ENCODE measurements at regions not wholly inside any gene's neighbourhood (a gene's known extent, or its start where the extent isn't known, plus 50 kb on each side); places are given as distances from the start of the nearest gene placed in this dataset.

DNA sequence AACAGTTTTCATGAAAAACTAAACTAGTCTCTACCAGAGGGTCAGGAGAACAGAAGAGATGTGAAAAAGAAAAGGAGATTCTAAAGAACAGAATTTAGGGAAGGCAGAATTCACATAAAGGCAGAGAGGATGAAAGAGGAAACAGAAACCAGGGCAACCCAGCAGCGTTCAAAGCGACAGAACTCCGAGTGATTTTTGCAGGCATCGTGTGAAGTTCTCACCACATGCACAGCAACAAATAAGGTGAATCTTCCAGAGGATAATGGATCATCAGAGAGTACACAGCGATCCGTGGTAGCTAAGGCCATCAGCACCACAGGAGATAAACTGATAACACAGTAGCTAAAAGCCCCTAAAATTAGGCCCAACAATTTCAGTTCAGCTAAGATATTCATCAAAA lies 250.8 kb upstream of the THBS1 start:
- no peaks in the 10 kb centered on the region for H3K9me2 ChIP-seq (ENCODE audit: insufficient read depth, low read length)
- TF ChIP-seq EZH2 (IDR thresholded peaks at IDR 0.05; ENCODE audit: borderline replicate concordance, insufficient read depth, low read length, poor library complexity, severe bottlenecking) (no peak), POLR2AphosphoS5 (IDR thresholded peaks at IDR 0.05) (peak; percentile 47)
- TF ChIP-seq, protein P1, sequence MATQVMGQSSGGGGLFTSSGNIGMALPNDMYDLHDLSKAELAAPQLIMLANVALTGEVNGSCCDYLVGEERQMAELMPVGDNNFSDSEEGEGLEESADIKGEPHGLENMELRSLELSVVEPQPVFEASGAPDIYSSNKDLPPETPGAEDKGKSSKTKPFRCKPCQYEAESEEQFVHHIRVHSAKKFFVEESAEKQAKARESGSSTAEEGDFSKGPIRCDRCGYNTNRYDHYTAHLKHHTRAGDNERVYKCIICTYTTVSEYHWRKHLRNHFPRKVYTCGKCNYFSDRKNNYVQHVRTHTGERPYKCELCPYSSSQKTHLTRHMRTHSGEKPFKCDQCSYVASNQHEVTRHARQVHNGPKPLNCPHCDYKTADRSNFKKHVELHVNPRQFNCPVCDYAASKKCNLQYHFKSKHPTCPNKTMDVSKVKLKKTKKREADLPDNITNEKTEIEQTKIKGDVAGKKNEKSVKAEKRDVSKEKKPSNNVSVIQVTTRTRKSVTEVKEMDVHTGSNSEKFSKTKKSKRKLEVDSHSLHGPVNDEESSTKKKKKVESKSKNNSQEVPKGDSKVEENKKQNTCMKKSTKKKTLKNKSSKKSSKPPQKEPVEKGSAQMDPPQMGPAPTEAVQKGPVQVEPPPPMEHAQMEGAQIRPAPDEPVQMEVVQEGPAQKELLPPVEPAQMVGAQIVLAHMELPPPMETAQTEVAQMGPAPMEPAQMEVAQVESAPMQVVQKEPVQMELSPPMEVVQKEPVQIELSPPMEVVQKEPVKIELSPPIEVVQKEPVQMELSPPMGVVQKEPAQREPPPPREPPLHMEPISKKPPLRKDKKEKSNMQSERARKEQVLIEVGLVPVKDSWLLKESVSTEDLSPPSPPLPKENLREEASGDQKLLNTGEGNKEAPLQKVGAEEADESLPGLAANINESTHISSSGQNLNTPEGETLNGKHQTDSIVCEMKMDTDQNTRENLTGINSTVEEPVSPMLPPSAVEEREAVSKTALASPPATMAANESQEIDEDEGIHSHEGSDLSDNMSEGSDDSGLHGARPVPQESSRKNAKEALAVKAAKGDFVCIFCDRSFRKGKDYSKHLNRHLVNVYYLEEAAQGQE (IDR thresholded peaks at IDR 0.05; ENCODE audit: borderline replicate concordance), result no peak

DNA sequence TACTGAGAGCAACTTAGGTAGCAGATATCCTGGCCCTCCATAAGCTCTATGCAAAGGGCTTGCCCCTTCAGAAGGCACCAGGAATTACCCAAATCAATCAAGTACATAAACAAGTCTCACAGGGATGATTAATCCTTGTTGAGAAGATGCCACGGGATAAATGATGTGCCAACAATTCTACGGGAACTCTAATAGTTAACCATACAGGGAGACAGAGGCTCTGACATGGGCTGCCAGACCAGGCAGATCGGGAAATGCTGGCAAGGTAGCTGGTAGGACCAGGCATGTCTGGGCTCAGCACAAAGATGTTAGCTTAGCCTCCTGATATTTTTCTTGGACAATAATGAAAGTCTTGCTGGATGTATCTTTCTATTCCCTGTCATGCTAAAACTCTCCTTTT lies 249.3 kb upstream of the THBS1 start:
- H3K4me2 ChIP-seq (ENCODE audit: low read length), result no peak overlapping the region
- no peaks in the 10 kb centered on the region for H4K20me1 ChIP-seq (ENCODE audit: insufficient read depth)
- H3K4me3 ChIP-seq (ENCODE audit: low read length), result no peak overlapping the region
- no peaks in the 10 kb centered on the region for H3K9me3 ChIP-seq (ENCODE audit: low read length)
- no peaks in the 10 kb centered on the region for H3K36me3 ChIP-seq (ENCODE audit: insufficient read depth, low read length)
- no peak for TF ChIP-seq POLR2AphosphoS5 (IDR thresholded peaks at IDR 0.05)
- TF ChIP-seq, protein P2, sequence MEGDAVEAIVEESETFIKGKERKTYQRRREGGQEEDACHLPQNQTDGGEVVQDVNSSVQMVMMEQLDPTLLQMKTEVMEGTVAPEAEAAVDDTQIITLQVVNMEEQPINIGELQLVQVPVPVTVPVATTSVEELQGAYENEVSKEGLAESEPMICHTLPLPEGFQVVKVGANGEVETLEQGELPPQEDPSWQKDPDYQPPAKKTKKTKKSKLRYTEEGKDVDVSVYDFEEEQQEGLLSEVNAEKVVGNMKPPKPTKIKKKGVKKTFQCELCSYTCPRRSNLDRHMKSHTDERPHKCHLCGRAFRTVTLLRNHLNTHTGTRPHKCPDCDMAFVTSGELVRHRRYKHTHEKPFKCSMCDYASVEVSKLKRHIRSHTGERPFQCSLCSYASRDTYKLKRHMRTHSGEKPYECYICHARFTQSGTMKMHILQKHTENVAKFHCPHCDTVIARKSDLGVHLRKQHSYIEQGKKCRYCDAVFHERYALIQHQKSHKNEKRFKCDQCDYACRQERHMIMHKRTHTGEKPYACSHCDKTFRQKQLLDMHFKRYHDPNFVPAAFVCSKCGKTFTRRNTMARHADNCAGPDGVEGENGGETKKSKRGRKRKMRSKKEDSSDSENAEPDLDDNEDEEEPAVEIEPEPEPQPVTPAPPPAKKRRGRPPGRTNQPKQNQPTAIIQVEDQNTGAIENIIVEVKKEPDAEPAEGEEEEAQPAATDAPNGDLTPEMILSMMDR (IDR thresholded peaks at IDR 0.05; ENCODE audit: poor library complexity, severe bottlenecking), result no peak
- TF ChIP-seq SMC3 (conservative IDR thresholded peaks at IDR 0.05; ENCODE audit: poor library complexity), result no peak
- TF ChIP-seq, protein P1 (IDR thresholded peaks at IDR 0.05; ENCODE audit: borderline replicate concordance), result no peak
- no peak for TF ChIP-seq MXI1 (conservative IDR thresholded peaks at IDR 0.05; ENCODE audit: poor library complexity, severe bottlenecking)
- TF ChIP-seq EP300 (conservative IDR thresholded peaks at IDR 0.05; ENCODE audit: poor library complexity, severe bottlenecking), result no peak
- no peak for TF ChIP-seq EZH2 (IDR thresholded peaks at IDR 0.05; ENCODE audit: borderline replicate concordance, insufficient read depth, low read length, poor library complexity, severe bottlenecking)
- TF ChIP-seq TAF1 (IDR thresholded peaks at IDR 0.05; ENCODE audit: low read depth), result no peak
- TF ChIP-seq RAD21 (conservative IDR thresholded peaks at IDR 0.05), result no peak
- H3K27ac ChIP-seq (ENCODE audit: low read length), result no peak overlapping the region
- H3K79me2 ChIP-seq (replicated peaks; ENCODE audit: insufficient read depth, low read length), result no peaks in the 10 kb centered on the region
- no peaks in the 10 kb centered on the region for H3F3A ChIP-seq (ENCODE audit: insufficient read depth, low read length, poor library complexity, severe bottlenecking)
- no peaks in the 10 kb centered on the region for H3K27me3 ChIP-seq (ENCODE audit: insufficient read depth, low read depth, low read length)
- H3K9me2 ChIP-seq (ENCODE audit: insufficient read depth, low read length), result no peaks in the 10 kb centered on the region
- no peak overlapping the region for H3K9ac ChIP-seq (ENCODE audit: low read length)
- no peak overlapping the region for H2AFZ ChIP-seq (ENCODE audit: low read depth, low read length)

More for the DNA sequence above, 250.8 kb upstream of the THBS1 start:
- Histone ChIP-seq H3K27ac (ENCODE audit: low read length) (peak overlapping the region; percentile 14), H3F3A (ENCODE audit: insufficient read depth, low read length, poor library complexity, severe bottlenecking) (no peaks in the 10 kb centered on the region), H3K9me3 (ENCODE audit: low read length) (no peaks in the 10 kb centered on the region), H4K20me1 (ENCODE audit: insufficient read depth) (no peaks in the 10 kb centered on the region), H2AFZ (ENCODE audit: low read depth, low read length) (no peak overlapping the region), H3K36me3 (ENCODE audit: insufficient read depth, low read length) (no peaks in the 10 kb centered on the region), H3K4me3 (ENCODE audit: low read length) (no peak overlapping the region), H3K4me2 (ENCODE audit: low read length) (no peak overlapping the region), H3K9ac (ENCODE audit: low read length) (no peak overlapping the region), H3K27me3 (ENCODE audit: insufficient read depth, low read depth, low read length) (no peaks in the 10 kb centered on the region), H3K79me2 (replicated peaks; ENCODE audit: insufficient read depth, low read length) (no peaks in the 10 kb centered on the region)
